Stimulated activated CD4-positive, alpha-beta T cell treated with anti-CD3 and anti-CD28 coated beads, Interleukin-4, amount 100 ng/mL, for 48 hours (primary cell): ENCODE measurements at regions not wholly inside any gene's neighbourhood (a gene's known extent, or its start where the extent isn't known, plus 50 kb on each side); places are given as distances from the start of the nearest gene placed in this dataset.

ENCODE experiments used
- DNase-seq, 2 donors: peaks; one replicate each; pipeline ENCODE4 v3.0.0-alpha.2; 2020; ENCODE audit warnings: low read depth in 2 of 2

DNA sequence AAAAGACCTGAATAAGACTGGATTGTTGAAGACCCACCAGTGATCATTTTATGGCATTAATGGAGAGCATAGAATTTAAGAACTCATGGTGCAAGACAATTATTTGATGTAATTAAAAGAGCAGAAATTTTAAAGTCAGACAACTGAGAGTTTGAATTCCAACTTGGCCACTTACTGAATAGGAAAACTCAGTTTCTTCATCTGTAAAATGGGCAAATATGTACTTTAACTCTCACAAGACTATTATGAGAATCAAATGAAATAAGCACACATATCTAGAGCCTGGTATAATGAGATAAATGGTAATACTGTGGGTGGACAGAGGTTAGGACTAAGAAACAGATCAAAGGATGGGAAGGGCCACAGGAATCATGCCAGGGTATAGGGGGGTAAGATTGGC lies 88.0 kb downstream of the SOX9 start:
- no peak for DNase-seq

DNA sequence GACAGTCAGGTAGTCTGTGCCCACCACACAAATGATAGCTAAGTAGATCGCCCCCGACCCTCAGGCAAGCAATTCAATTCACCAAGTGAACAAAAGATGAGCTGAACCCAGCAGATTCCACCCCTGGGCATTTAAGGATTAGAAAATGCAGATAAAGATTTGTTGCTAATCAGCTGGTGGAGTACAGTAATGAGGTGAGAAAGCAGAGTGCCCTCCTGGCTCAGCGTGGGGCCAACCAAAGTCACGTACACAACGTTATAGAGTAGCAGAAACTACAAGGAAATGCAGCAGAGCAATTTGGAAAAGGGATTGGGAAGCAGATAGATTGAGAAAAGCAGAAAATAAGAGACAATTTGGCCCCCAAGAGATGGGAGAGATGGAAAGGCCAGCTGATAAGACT lies 91.2 kb downstream of the SOX9 start:
- DNase-seq, result no peak

DNA sequence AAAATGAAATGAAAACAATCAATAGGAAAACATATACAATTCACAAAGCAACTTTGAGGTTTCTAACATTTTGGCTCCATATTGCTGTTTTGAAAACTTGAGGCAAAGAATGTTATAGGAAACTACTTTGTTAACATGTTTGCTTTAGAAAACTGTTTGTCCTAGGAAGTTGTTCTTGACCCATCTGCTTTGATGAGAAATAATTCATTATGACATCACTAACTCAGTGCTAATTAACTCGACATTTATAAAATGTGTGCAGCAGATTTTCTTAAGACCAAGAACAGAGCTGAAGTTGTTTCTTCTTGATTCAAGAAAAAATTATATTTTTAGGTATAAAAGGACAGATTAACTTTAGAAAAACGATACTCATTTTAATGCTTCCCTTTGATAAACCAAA lies 94.7 kb downstream of the SOX9 start:
- no peak for DNase-seq

DNA sequence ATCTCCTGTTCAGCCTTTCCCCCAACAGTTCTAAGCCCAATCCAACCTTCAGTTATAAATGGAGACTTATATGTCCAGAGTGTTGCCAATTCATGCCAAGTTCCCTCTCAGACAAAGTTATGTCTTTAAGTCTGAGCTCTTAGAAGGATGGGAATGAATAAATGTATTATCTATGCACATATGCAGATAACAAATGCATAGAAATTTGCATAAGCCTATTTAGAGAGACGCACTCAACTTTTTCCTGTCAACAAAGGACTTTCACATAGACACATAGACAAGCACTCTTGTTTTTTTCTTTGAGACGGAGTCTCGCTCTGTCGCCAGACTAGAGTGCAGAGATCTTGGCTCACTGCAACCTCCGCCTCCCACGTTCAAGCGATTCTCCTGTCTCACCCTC lies 95.1 kb downstream of the SOX9 start:
- DNase-seq, result no peak

DNA sequence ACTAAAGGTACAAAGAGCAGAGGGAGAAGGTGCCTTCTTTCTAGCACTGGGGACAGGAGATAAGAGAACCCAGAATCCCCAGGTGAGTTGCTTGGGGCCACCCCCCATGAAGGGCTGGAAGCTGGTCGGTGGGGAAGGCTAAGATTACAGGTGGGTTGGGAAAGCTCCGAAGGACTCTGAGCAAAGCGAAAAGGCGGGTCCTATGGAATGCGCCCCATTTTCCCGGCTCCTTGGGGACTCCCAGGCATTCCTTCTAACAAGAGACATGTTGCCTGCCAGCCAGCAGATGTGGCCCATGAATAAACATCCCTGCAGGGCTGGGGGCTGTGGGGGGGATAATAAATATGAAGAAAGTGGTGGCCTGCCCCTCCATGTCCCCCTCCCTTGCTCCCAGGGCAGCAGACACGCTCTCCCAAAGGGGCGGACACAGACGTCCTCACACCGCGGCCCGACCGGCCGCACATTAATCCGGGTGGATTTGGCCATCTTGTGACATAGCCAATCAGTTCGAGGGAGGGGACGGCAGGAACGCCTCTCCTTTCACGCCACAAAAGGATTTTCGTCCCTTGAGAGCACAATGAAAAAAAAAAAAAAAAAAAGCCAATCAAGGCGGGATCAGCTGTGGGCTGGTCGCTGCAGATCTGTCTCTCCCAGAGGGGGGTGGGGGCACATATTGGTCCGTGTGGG lies 98.5 kb downstream of the SOX9 start:
- no peak for DNase-seq

DNA sequence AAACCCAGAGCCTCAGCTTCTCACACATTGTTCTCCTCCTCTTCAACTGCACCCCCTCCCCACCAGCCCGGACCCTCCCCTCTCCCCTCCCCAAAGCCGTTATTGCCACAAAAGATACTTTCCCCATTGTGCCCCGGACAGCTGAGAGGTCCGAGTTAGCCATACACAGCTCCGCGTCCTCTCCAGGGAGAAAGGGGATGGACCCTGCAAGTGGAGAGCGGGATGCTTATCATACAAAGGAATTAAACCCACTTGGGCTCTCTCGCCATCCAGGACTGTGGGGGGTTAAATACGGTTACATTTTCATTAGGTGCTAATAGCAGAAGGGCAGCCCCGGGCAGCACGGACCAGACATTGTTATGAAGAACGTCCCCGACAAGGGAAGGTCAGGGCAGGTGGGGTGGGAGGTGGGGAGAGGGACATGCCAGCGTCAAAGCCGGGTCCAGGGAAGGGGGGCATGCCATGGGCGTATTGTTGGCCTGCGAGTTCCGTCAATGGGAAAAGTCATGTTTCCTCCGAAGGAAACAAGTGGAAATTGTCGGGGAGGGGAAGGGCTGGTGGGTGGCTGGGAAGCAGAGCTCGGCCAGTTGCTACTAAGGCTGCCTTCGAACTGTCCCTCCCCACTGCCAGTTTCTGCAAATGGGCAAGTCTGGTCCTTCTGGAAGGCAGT lies 99.1 kb downstream of the SOX9 start:
- no peak for DNase-seq

DNA sequence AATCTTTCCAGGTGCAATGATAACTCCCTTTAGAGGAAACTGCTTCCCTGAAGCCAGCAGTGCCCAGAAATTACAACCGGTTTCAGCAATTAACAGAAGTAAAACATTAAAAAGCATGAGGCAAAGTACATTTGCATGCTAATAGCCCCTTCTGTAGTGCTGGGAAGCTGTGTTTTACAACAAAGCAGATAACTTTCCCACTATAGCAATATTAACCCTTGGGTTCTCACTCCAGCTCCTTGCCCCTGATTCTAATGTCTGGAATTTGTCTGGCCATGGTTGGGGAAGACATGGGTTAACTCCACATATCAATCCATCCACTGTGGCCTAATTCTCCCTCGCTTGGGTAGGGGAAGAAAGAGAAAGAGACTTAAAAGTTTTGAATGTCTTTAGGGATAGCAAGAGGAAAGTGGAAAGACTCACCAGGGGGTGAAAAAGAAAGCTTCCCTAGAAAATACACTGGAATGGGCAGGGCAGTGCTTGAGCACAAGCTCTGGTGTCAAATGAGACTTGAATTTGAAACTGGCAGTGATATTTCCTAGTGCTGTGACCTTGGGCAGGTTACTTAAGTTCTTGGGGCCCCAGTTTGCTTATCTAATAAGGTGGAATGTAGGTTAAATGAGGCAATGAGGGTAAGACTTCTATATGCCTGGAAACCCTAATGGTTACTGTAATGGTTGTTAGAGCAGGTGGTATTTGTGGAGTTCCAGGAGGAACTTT lies 102.0 kb downstream of the SOX9 start:
- no peak for DNase-seq

DNA sequence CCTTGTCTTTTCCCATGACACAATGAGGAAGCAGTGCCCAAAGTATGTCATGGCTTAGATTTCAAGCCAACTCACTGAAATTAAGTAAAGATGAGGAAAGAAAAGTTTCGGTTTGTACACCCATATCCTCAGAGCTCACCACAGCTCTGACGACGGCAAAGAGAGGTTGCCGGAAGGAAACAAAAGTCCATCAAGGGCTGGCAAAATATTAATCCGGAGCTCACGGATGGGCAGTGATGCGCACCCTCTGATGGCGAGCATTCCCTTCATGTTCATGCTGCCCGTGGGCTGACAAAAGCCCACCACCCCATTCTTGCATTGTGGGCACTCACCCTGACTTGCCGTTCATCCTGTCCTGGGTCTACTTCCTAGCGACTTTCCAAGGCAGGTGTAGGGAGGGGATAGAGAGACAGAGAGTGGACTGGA lies 103.1 kb downstream of the SOX9 start:
- no peak for DNase-seq

DNA sequence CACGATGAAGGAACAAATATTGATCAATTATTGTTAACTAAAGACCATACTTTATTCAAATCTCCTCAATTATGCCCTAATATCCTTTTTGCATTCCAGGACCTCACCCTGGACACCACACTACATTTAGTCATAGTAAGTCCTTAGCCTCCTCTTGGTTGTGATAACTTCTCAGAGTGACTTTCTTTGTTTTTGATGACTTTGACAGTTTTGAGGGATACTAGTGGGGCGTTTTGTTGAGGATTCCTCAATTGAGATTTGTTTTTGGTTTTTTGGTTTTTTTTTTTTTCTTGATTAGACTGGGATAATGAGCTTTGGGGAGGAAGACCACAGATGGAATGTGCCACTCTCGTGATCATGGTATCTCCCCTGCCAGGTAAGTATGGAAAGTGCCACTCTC lies 105.5 kb downstream of the SOX9 start:
- no peak for DNase-seq

DNA sequence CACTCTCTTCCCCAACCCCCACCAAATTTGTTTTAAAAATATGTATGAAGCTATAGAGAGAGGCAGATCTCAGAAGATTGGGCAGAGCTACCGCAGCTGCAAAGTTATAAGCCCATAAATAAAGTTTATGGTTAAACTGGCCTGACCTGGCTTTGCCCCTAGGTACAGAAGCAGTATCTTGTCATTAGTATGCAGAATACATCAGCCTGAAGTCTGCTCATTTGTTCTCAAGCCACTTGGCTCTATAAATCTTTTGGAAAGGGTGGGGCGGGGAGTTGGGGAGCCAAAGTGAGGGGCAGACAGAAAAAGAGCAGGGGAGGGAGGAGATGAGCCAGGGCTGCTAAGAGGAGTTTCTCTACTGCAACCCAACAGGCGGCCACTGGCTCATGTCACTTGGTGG lies 113.2 kb downstream of the SOX9 start:
- DNase-seq, result no peak

DNA sequence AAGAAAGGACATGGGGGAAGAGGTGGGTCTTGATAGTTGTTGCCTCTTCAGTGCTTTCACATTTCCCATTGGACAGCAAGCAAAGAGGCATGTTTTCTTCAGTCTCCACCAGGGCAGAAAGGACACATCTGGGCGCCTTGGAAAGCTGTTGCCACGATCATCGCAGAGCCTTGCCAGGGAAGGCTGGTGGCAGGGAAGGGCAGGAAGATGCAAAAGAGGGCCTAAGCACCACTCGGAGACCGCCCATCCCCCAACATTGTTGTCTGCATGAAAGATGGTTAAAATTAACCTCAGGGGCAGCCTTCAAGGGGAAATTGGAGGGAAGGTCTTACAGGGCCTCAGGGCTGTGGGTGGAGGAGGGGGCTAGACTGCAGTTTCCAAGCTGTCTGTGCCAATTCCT lies 114.2 kb downstream of the SOX9 start:
- DNase-seq, result no peak

DNA sequence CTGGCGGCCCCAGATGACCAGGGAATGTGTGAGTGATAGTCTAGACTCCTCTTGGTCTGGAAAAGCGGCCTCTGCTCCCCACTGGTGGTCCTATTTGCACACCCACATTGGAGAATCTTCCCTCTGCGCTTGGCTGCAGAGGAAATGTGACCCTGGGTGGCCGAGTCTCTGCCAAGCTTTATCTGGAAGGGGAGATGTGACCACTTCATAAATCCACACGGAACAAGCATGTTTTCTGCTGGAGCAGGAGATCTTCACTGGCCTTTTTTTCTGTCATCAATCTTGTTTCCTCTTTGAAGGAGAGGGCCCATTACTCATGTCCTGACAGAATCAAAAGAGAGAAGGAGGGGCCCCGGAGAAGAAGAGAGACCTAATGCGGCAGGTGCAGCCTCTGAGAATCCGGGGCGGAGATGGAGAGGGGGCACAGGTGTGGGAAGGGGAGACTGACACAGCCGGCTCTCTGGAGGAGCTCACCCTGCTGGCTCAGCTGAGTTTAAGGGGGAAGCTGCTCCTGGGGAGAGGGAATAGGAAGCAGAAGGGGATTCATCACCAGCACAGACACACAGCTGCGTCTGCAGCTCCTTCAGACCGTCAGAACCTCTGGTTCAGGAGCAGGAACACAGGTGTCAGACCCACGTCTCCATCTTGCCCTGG lies 116.3 kb downstream of the SOX9 start:
- no peak for DNase-seq

DNA sequence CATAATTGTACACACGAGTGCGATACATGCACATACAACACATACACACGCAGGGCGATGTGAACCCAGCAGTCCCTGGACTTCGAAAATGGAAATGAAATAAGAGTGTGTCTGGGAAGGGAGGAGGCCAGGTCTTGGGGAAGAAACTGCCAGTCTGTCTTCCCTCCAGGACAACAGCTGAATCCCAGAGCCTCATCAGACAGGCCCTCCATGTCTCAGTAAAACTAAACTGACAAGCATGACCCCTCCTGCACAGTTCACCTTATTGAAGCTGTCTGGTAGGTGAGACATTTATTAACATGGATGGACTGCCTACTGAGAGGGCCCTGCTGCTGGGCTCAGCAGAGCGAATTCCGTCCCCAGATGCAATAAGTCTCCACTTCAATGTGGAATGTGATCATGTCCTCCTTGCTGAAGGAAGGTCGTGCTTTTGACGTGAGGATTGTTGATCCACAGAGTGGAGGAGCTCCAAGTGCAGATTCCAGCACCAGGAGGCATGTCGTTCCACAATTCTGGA lies 117.4 kb downstream of the SOX9 start:
- DNase-seq, result no peak

DNA sequence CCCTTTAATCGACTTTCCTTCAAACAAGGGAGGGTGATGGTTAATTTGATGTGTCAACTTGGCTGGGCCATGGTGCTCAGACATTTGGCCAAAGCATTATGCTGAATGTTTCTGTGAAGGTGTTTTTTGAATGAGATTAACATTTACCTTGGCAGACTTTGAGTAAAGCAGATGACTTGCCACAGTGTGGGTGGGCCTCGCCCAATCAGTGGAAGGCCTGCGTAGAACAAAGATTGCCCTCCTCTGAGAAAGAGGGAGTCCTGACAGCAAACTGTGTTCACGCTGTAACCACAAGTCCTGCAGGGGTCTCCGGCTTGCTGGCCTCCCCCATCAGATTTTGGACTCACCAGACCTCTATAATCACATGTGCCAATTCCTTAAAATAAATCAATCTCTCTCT lies 118.7 kb downstream of the SOX9 start:
- DNase-seq, result no peak

DNA sequence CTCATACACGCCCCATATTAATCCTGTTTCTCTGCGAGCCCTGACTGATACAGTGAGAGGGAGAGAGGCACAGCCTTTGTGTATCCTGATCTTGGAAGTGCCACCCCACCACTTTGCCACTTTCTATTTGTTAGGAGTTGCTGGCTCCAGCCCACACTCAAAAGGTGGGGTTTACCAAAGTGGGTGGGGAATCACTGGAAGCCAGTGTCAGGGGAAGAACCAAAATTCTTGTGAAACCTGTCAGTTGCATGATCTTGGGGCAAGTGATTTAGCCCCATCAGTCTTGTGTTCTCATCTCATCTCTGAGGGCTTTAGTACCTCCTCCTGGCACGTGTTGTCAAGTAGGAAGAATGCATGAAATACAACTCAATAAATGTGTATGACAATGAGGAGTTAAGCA lies 119.5 kb downstream of the SOX9 start:
- DNase-seq, result no peak

DNA sequence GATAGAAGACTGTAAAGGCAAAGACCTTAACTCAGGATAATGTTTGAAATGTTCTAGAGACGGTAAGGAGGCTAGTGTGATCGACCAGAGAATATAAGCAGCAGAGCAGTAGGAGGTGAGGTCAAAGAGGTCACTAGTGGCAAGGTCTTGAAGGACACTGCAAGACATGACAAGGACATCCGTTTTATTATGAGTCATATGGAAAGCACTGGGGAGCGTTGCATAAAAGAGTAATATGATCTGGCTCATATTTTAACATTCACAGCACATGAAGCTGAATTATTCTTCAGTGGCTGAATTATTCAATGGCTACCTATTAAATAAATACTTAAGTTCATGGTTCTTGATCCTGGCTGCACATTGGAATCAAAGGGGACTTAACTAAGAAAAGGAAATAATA lies 123.7 kb downstream of the SOX9 start:
- no peak for DNase-seq

DNA sequence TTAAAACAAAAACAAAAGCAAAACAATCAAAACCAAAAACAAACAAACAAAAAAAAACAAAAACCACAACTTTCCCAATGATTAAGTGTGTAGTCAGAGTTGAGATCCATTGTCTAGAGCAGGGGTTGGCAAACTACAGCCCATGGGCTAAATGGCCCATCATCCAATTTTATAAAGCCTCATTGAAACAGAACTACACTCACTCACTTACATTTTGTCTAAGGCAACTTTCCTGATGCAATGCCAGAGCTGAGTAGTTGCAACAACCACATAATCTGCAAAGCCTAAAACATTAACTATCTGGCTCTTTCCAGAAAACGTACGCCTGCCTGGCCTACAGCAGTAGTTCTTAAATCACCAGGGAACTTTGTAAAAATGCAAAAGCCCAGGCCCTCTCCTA lies 124.1 kb downstream of the SOX9 start:
- no peak for DNase-seq

DNA sequence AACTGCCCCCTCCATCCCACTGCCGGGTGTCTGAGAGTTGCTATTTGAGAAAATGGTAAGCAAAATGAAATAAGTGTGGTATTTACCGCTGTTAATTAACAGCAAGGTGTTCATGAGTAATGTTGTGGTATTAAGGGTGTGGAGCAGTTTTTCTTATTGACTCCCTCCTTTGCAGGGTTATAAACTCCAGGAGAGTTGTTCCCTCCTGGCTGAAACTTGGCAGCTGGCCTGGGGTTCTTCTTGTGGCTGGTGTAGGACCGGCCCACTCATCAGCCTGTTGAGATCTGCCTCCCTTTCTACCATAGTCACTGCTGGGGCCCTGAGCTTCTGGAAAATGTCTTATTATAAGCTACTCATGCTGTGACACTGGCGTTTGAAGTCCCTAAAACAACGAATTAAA lies 128.6 kb downstream of the SOX9 start:
- no peak for DNase-seq

DNA sequence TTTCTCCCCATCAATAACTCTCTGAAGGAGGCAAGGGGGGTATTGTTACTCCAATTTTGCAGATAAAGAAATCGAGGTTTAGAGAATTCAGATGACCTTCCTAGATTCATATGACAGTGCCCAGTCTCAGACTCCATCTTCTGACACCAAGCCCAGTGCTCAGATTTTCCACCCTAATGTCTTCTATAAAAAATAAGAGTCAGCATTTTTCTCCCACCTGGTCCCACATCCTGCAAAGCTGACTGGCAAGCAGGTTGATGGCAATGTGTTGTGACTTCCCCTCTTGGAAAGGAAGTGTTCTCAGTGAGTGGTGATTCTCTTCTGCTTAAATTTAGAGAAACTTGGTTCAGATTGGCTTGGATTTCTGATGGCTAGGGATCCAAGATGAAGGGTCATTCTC lies 129.4 kb downstream of the SOX9 start:
- no peak for DNase-seq

DNA sequence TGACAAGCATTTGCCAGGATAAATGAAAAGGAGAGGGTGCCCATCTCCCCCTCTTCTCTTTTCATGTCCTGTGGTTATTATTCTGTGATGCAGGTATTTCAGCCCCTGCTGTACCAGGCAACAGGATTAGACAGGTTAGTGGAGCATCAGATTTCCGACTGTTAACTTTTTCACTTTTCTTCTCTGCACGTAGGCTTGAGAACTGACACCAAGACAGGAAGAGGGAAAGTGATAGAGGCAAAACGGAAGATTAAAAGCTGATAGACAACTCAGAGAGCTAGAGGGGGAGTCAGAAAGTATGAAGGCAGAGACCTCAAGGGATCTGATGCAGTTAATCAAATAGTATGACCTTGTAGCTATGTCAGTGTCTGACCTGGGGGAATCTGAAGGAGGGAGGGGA lies 132.8 kb downstream of the SOX9 start:
- no peak for DNase-seq

DNA sequence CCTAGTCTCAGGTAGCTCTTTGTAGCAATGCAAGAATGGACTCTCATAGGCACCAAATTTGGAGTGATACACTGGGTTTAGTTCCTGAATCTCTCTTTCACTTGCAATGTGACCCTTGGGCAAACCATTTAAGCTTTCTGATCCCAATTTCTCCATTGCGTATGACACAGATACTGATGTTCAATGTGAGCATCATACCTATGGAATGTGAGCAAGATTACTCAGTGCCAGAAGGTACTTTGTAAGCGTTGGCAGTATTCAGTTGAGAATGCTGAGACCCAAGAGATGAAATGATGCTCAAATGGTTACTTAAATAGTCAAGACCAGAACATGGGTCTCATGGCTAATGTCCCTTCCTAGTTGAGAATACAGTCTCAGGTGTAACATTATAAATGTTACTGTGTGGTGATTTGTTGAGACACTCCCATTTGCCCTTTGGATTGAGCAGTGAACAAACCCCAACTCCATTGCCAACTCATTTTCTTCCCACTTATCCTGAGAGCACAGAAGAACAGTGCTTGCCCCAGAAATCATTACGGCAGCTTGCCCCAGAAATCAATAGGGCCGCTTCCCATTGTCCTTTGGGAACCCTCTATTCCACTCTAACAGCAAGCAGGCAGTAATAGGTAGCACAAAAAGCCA lies 134.1 kb downstream of the SOX9 start:
- DNase-seq, result no peak

DNA sequence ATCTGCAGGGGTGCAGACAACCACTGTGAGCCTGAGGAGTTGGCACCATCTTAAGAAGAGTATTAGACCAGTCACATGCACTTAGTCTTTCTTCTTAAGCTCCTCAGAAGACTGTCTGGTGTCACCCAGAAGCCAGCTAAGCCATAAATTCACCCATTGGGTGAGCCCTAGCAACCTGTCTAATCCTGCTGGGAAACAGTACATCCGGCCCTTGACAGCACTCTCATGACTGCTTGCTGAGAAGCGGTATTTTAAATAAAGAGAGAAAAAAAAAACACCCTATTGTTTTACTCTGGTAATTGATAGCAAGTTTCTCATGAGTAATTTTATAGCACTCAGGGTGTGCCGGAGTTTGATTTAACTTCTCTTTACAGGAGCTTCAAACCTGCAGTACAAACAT lies 134.7 kb downstream of the SOX9 start:
- no peak for DNase-seq
